ENCODE measurements at regions not wholly inside any gene's neighbourhood (a gene's known extent, or its start where the extent isn't known, plus 50 kb on each side); places are given as distances from the start of the nearest gene placed in this dataset.

- Histone ChIP-seq H3K4me1 (ENCODE audit: control insufficient read depth, insufficient read depth, low read length) (peaks cover 19% of the 10 kb centered on the region), H3K27me3 (ENCODE audit: control insufficient read depth, insufficient read depth, low read length) (no peaks in the 10 kb centered on the region), H3K4me3 (ENCODE audit: low read length) (no peak overlapping the region), H3K36me3 (ENCODE audit: control insufficient read depth, insufficient read depth, low read length) (no peaks in the 10 kb centered on the region), H3K9me3 (ENCODE audit: control insufficient read depth, insufficient read depth, low read length) (no peaks in the 10 kb centered on the region), H3K27ac (ENCODE audit: low read length) (no peak overlapping the region)
- no peak for DNase-seq (ENCODE audit: low read depth, low spot score)
- no CpG with 5 or more reads among the region's 7 CpGs for WGBS (ENCODE audit: insufficient coverage, insufficient read length)
Measured at GRCh38 chr18:46414863-46415262, 242.2 kb downstream of the LOXHD1 start.

DNA sequence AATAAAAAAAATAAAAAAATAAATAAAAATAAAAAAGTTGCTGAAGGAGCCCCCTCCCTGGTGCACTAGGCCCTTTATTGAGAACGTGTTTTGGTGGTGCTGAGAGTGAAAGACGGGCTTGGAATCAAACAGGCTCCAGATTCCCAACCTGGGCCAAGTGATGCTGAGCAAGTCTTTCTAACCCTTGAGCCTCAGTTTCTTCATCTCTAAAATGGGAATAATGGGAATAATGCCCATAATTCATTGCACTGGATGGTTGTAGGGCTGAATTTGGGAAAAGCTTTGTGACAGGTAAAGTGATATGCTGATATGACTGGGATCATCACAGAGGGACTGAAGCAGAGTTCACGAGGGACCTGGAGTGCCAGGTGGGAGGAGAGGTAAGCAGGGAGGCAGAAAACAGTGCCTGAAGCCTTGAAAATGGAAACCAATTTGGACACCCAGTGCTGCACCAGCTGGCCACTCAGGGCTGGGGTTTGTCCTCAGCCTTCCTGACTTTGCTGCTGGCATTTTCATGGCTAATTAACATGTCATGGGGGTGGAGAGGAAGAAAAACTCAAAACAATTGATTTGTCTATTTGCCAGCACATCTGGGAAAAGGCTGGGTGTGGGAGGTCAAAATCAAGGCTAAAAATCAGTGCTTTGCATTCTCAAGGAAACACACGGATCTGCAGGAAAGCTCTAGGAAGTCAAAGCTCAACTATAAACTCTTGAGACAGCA, 241.3 kb downstream of the LOXHD1 start:
- no peak for DNase-seq (ENCODE audit: low read depth, low spot score)

GRCh38 chr18:46416706-46417638, 240.0 kb downstream of the LOXHD1 start:
- Histone ChIP-seq H3K4me1 (ENCODE audit: control insufficient read depth, insufficient read depth, low read length) (peaks cover 17% of the 10 kb centered on the region), H3K9me3 (ENCODE audit: control insufficient read depth, insufficient read depth, low read length) (no peaks in the 10 kb centered on the region), H3K27ac (ENCODE audit: low read length) (no peak overlapping the region), H3K27me3 (ENCODE audit: control insufficient read depth, insufficient read depth, low read length) (no peaks in the 10 kb centered on the region), H3K4me3 (ENCODE audit: low read length) (no peak overlapping the region), H3K36me3 (ENCODE audit: control insufficient read depth, insufficient read depth, low read length) (no peaks in the 10 kb centered on the region)
- no CpG with 5 or more reads among the region's 4 CpGs for WGBS (ENCODE audit: insufficient coverage, insufficient read length)
- DNase-seq (ENCODE audit: low read depth, low spot score), result no peak

More for the DNA sequence above, 241.3 kb downstream of the LOXHD1 start:
- peaks cover 19% of the 10 kb centered on the region for H3K4me1 ChIP-seq (ENCODE audit: control insufficient read depth, insufficient read depth, low read length)
- H3K36me3 ChIP-seq (ENCODE audit: control insufficient read depth, insufficient read depth, low read length), result no peaks in the 10 kb centered on the region
- whole genome bisulfite sequencing (ENCODE audit: insufficient coverage, insufficient read length), result no CpG with 5 or more reads among the region's 4 CpGs
- no peaks in the 10 kb centered on the region for H3K9me3 ChIP-seq (ENCODE audit: control insufficient read depth, insufficient read depth, low read length)
- H3K27ac ChIP-seq (ENCODE audit: low read length), result no peak overlapping the region
- H3K4me3 ChIP-seq (ENCODE audit: low read length), result no peak overlapping the region
- no peaks in the 10 kb centered on the region for H3K27me3 ChIP-seq (ENCODE audit: control insufficient read depth, insufficient read depth, low read length)

DNA sequence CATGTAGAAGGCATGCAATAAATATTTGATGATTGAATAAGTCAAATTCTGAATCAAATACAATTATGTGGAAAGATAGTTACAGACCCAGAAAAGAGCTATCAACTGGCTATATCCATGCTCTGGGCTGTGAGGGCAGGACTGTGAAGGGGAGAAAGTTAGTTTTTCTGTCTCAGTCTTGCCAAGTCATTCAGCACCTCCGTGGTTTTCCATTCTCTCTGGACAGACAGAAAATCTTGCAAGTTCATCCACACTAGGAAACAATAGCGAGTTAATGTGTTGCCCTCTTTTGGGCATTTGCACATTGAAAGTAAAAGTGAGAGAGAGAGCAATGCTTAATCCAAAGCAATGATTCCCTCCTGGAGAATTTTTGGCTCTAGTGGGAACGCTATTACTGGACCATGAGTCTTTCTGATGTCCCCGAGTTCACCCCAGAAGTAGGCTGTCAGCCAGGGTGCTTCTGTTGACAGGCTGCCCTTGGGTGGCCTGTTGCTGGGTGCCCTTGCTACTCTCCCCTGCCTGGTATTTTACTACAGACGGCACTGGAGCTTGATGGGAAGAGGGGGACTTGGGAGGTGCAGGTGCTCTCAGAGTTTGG, 238.3 kb downstream of the LOXHD1 start:
- no peaks in the 10 kb centered on the region for H3K27me3 ChIP-seq (ENCODE audit: control insufficient read depth, insufficient read depth, low read length)
- no peaks in the 10 kb centered on the region for H3K9me3 ChIP-seq (ENCODE audit: control insufficient read depth, insufficient read depth, low read length)
- H3K4me1 ChIP-seq (ENCODE audit: control insufficient read depth, insufficient read depth, low read length), result peaks cover 10% of the 10 kb centered on the region
- no CpG with 5 or more reads among the region's 5 CpGs for WGBS (ENCODE audit: insufficient coverage, insufficient read length)
- H3K27ac ChIP-seq (ENCODE audit: low read length), result no peak overlapping the region
- no peaks in the 10 kb centered on the region for H3K36me3 ChIP-seq (ENCODE audit: control insufficient read depth, insufficient read depth, low read length)
- DNase-seq (ENCODE audit: low read depth, low spot score), result no peak
- H3K4me3 ChIP-seq (ENCODE audit: low read length), result no peak overlapping the region

DNA sequence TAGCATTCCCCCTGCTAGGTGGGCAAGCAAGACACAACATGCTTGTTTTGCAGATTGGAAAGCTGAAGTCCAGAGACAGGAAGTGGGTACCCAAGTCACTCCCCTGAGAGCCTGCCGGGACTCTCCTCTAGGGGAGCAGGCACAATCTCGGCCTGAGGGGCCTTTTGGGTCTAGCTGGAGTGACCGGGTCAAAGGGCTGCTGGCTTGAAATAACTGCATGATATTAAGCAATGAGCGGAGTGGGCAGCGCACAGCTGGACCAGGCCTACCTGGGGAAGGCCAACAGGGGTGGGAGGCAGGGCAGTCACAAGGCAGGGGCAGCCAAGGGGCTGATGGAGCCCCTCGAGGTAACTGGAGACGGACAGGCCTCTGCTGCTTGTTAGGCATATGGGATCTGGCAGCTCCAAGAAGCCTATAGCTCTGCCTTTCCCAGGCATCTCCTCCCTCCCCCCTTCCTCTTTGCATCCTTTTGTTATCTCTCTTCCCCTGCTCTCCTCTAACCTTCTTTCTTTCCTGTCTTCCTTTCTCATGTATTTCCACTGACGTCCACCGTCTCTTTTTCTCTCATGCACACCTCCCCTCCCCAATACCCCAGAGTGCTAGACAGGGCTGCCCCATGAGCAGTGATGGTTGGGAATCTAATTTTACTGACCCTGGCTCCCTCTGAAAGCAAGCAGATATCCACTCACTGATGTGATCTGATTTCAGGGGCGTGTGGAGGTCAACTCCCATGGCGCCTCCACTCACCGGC, 237.5 kb downstream of the LOXHD1 start:
- no peaks in the 10 kb centered on the region for H3K36me3 ChIP-seq (ENCODE audit: control insufficient read depth, insufficient read depth, low read length)
- H3K27ac ChIP-seq (ENCODE audit: low read length), result no peak overlapping the region
- H3K4me3 ChIP-seq (ENCODE audit: low read length), result no peak overlapping the region
- peaks cover 6% of the 10 kb centered on the region for H3K4me1 ChIP-seq (ENCODE audit: control insufficient read depth, insufficient read depth, low read length)
- no peaks in the 10 kb centered on the region for H3K9me3 ChIP-seq (ENCODE audit: control insufficient read depth, insufficient read depth, low read length)
- no peaks in the 10 kb centered on the region for H3K27me3 ChIP-seq (ENCODE audit: control insufficient read depth, insufficient read depth, low read length)
- DNase-seq (ENCODE audit: low read depth, low spot score), result no peak
- no CpG with 5 or more reads among the region's 12 CpGs for whole genome bisulfite sequencing (ENCODE audit: insufficient coverage, insufficient read length)

DNA sequence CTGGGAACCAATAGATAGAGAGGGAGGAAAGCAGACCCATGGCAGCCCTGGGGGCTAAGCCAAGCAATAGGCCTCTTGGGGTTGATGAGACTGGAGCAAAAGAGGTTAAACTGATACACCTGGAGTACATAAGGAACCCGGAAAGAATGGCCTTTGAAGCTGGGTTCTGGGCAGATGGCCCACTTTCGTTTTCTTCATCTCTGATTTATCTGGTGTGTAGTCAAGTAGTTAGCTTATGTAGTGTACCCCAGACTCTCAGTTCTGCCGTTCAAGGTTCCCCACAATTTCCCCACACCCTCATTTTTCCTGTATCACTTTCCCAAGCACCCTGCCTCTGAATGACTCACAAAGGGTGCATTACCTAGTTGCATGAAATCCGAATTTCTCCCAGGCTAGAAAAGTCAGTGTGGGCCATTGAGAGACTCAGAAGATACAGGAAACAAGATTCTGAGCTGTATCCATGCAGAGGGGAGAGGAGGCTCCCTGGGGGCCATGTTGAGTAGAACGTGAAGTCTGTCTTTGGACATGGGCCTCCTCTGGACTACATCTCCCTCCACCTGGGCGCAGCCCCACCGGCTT, 235.0 kb downstream of the LOXHD1 start:
- Histone ChIP-seq H3K4me3 (ENCODE audit: low read length) (no peak overlapping the region), H3K4me1 (ENCODE audit: control insufficient read depth, insufficient read depth, low read length) (peaks cover 4% of the 10 kb centered on the region), H3K27ac (ENCODE audit: low read length) (no peak overlapping the region), H3K36me3 (ENCODE audit: control insufficient read depth, insufficient read depth, low read length) (no peaks in the 10 kb centered on the region), H3K27me3 (ENCODE audit: control insufficient read depth, insufficient read depth, low read length) (no peaks in the 10 kb centered on the region), H3K9me3 (ENCODE audit: control insufficient read depth, insufficient read depth, low read length) (no peaks in the 10 kb centered on the region)
- no CpG with 5 or more reads among the region's 7 CpGs for WGBS (ENCODE audit: insufficient coverage, insufficient read length)
- no peak for DNase-seq (ENCODE audit: low read depth, low spot score)

GRCh38 chr18:46422552-46423055, 234.4 kb downstream of the LOXHD1 start:
- Histone ChIP-seq H3K27ac (ENCODE audit: low read length) (no peak overlapping the region), H3K4me3 (ENCODE audit: low read length) (no peak overlapping the region), H3K4me1 (ENCODE audit: control insufficient read depth, insufficient read depth, low read length) (peaks cover 4% of the 10 kb centered on the region), H3K27me3 (ENCODE audit: control insufficient read depth, insufficient read depth, low read length) (no peaks in the 10 kb centered on the region), H3K36me3 (ENCODE audit: control insufficient read depth, insufficient read depth, low read length) (no peaks in the 10 kb centered on the region), H3K9me3 (ENCODE audit: control insufficient read depth, insufficient read depth, low read length) (no peaks in the 10 kb centered on the region)
- WGBS (ENCODE audit: insufficient coverage, insufficient read length), result no CpG with 5 or more reads among the region's 4 CpGs
- no peak for DNase-seq (ENCODE audit: low read depth, low spot score)

DNA sequence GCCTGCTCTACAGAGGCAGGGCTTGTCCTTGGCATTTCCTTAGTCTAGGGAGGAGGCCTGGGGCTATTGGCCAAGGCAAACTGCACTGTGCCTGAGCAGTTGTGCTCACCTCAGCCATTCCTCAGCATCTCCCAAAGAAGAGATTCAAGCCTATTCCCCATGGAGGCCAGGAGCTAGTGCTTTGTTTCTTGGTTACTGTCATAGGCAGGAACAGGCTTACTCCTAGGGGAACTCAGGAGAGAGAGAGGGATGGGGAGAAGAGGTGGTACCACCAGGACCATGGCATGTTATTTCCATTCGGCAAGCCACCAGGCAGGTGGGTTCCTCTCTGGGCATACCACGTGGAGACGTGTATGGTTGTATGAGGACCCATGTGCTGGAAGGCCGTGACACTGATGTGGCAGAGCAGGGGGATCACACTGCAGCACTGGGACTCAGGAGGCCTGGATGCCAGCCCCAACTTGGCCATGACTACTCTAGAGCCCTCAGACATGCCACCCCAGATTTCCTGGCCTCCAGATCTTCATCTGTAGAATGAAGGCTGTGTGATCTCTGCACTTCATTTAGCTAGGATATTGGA, 233.7 kb downstream of the LOXHD1 start:
- Histone ChIP-seq H3K27ac (ENCODE audit: low read length) (no peak overlapping the region), H3K9me3 (ENCODE audit: control insufficient read depth, insufficient read depth, low read length) (no peaks in the 10 kb centered on the region), H3K27me3 (ENCODE audit: control insufficient read depth, insufficient read depth, low read length) (no peaks in the 10 kb centered on the region), H3K36me3 (ENCODE audit: control insufficient read depth, insufficient read depth, low read length) (no peaks in the 10 kb centered on the region), H3K4me1 (ENCODE audit: control insufficient read depth, insufficient read depth, low read length) (peaks cover 4% of the 10 kb centered on the region), H3K4me3 (ENCODE audit: low read length) (no peak overlapping the region)
- DNase-seq (ENCODE audit: low read depth, low spot score), result no peak
- WGBS (ENCODE audit: insufficient coverage, insufficient read length), result no CpG with 5 or more reads among the region's 4 CpGs

GRCh38 chr18:46424898-46425297, 232.1 kb downstream of the LOXHD1 start:
- Histone ChIP-seq H3K9me3 (ENCODE audit: control insufficient read depth, insufficient read depth, low read length) (no peaks in the 10 kb centered on the region), H3K27me3 (ENCODE audit: control insufficient read depth, insufficient read depth, low read length) (no peaks in the 10 kb centered on the region), H3K4me1 (ENCODE audit: control insufficient read depth, insufficient read depth, low read length) (peaks cover 2% of the 10 kb centered on the region), H3K4me3 (ENCODE audit: low read length) (no peak overlapping the region), H3K36me3 (ENCODE audit: control insufficient read depth, insufficient read depth, low read length) (no peaks in the 10 kb centered on the region), H3K27ac (ENCODE audit: low read length) (no peak overlapping the region)
- no peak for DNase-seq (ENCODE audit: low read depth, low spot score)
- no CpG with 5 or more reads among the region's 8 CpGs for WGBS (ENCODE audit: insufficient coverage, insufficient read length)
